GM11168 (cell line): ENCODE measurements at regions not wholly inside any gene's neighbourhood (a gene's known extent, or its start where the extent isn't known, plus 50 kb on each side); places are given as distances from the start of the nearest gene placed in this dataset.

Experiments used
- in situ Hi-C: fragments of 300-500 bp; cut with MboI; formaldehyde crosslinking; loops from one replicate; pipeline ENCODE4 v1.12.0; 2022; ENCODE audit warnings: low sequenced_read_pairs; ENCODE audit not compliant: unreplicated experiment

- in situ Hi-C loops: no loop called here
These were observed 67.3 kb upstream of the PALS2 start for GRCh38 chr7:24505968-24506367.

- in situ Hi-C loops: no loop called here
These were observed 64.9 kb upstream of the PALS2 start for GRCh38 chr7:24508316-24508715.

- in situ Hi-C loops: no loop called here
These were observed 62.5 kb upstream of the PALS2 start for GRCh38 chr7:24510759-24511158.

- in situ Hi-C loops: no loop called here
These were observed 56.1 kb upstream of the PALS2 start for GRCh38 chr7:24517166-24517565.

GRCh38 chr7:24521917-24522623, 51.2 kb upstream of the PALS2 start:
- in situ Hi-C loops: no loop called here
